Right atrium auricular region (tissue), 2 donors: ENCODE measurements at regions not wholly inside any gene's neighbourhood (a gene's known extent, or its start where the extent isn't known, plus 50 kb on each side); places are given as distances from the start of the nearest gene placed in this dataset.

Experiments used
- DNase-seq: peaks from one replicate; pipeline ENCODE4 v3.0.0-alpha.2; 2019; ENCODE audit warnings: low spot score
- H3K27ac ChIP-seq, 2 donors: fragments of 200-600 bp; sonication (generic); 1 replicate in 1 of 2; 2 replicates in 1 of 2; pipeline ENCODE4 v1.5.1; 2016 to 2019
- H3K27me3 ChIP-seq, 2 donors: fragments of 200-600 bp; sonication (generic); one replicate each; pipeline versions ENCODE4 v1.5.1 to v1.6.0; 2017 to 2019
- H3K36me3 ChIP-seq: fragments of 200-600 bp; sonication (generic); one replicate; pipeline ENCODE4 v1.5.1; 2016
- H3K4me1 ChIP-seq, 2 donors: fragments of 200-600 bp; sonication (generic); one replicate each; pipeline versions ENCODE4 v1.5.1 to v1.6.0; 2017 to 2019
- H3K4me3 ChIP-seq, 2 donors: fragments of 200-600 bp; sonication (generic); 1 replicate in 1 of 2; 2 replicates in 1 of 2; pipeline ENCODE4 v1.5.1; 2017 to 2019; ENCODE audit warnings: mild to moderate bottlenecking in 1 of 2, moderate library complexity in 1 of 2
- H3K9me3 ChIP-seq, 2 donors: fragments of 200-600 bp; sonication (generic); one replicate each; pipeline ENCODE4 v1.5.1; 2019
- CTCF ChIP-seq, 2 donors: fragments of 200-600 bp; sonication (generic); IDR thresholded peaks; one replicate each; pipeline ENCODE4 v1.5.1; 2019; ENCODE audit warnings: antibody characterized with exemption in 2 of 2

GRCh38 chr7:17448479-17449423 is 150.3 kb downstream of the AHR start:
- Histone ChIP-seq H3K4me3 (no peak overlapping the region), H3K9me3 (peaks cover 0 to 20% of the 10 kb centered on the region in 2 donors), H3K4me1 (no peaks in the 10 kb centered on the region), H3K27ac (no peak overlapping the region), H3K36me3 (no peaks in the 10 kb centered on the region), H3K27me3 (no peaks in the 10 kb centered on the region)
- no peak for DNase-seq
- no peak for TF ChIP-seq CTCF (IDR thresholded peaks at IDR 0.05)

DNA sequence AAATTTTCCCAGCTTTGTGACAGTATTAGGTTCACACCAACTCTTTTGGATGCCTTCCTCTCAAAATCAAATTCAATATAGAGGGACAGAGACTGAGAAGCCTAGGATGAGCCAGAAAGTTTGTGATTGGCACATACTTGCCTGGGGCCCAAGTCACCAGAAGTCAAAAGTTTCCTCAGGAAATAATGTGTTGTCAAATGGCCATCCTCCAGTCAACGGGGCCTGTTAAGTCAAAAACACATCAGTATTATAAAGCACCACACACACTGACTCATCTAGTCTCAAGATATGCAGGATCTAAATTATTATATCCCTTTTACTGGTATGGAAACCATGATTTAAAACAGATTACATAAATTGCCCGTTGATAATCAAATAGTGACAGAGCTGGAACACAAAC is 158.1 kb downstream of the AHR start:
- no peaks in the 10 kb centered on the region for H3K27me3 ChIP-seq
- H3K27ac ChIP-seq, result no peak overlapping the region
- no peaks in the 10 kb centered on the region for H3K36me3 ChIP-seq
- DNase-seq, result no peak
- no peak for TF ChIP-seq CTCF (IDR thresholded peaks at IDR 0.05)
- no peaks in the 10 kb centered on the region for H3K4me1 ChIP-seq
- H3K9me3 ChIP-seq, result no peaks in the 10 kb centered on the region
- H3K4me3 ChIP-seq, result no peak overlapping the region

DNA sequence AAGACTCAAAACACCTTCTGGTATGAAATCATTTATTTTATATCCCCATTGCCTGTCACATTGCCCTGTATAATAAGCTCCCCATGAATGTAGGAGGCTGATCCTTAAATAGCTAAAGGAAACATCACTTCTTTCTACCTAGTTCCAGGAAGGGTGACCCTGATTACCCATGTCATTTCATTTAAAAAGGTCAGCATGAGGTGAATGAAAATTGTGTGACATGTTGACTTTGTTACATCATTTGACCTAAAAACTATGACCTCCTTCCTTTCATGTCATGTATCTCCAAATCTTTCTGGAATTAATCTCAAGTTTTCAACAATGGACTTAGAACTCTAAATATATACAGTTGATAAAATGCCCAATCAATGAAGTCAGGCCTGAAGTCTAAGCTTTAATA is 161.5 kb downstream of the AHR start:
- DNase-seq, result no peak
- Histone ChIP-seq H3K4me1 (no peaks in the 10 kb centered on the region), H3K4me3 (no peak overlapping the region), H3K27ac (no peak overlapping the region), H3K36me3 (no peaks in the 10 kb centered on the region), H3K9me3 (no peaks in the 10 kb centered on the region), H3K27me3 (no peaks in the 10 kb centered on the region)
- TF ChIP-seq CTCF (IDR thresholded peaks at IDR 0.05), result no peak

DNA sequence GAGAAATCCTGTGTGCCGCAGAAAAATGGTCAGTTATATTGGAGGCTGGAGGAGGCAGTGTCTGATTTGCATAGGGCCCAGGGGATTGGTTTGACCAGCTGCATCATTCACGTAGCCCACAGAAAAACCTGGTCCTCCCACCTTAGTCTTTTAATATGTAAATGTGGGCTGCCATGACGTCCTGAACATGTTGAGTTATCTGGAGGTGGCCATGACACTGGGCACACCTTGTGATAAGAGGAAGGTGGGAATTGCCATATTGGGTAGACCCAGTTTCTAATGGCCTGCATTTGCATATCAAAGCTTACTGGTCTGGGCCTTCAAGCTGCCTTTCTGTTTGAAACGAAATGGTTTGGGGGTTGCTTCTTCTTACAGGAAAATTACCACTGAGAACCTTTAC is 162.2 kb downstream of the AHR start:
- no peaks in the 10 kb centered on the region for H3K9me3 ChIP-seq
- no peaks in the 10 kb centered on the region for H3K4me1 ChIP-seq
- no peak overlapping the region for H3K4me3 ChIP-seq
- DNase-seq, result no peak
- H3K27me3 ChIP-seq, result no peaks in the 10 kb centered on the region
- TF ChIP-seq CTCF (IDR thresholded peaks at IDR 0.05), result no peak
- H3K36me3 ChIP-seq, result no peaks in the 10 kb centered on the region
- H3K27ac ChIP-seq, result no peak overlapping the region

GRCh38 chr7:17462131-17462631 is 163.7 kb downstream of the AHR start:
- TF ChIP-seq CTCF (IDR thresholded peaks at IDR 0.05), result no peak

More at GRCh38 chr7:17462131-17462631, 163.7 kb downstream of the AHR start:
- no peaks in the 10 kb centered on the region for H3K9me3 ChIP-seq
- H3K27me3 ChIP-seq, result no peaks in the 10 kb centered on the region
- no peaks in the 10 kb centered on the region for H3K36me3 ChIP-seq
- DNase-seq, result no peak
- no peak overlapping the region for H3K4me3 ChIP-seq
- no peaks in the 10 kb centered on the region for H3K4me1 ChIP-seq
- no peak overlapping the region for H3K27ac ChIP-seq
